Prostate gland (tissue), 2 donors: ENCODE measurements at regions not wholly inside any gene's neighbourhood (a gene's known extent, or its start where the extent isn't known, plus 50 kb on each side); places are given as distances from the start of the nearest gene placed in this dataset.

Experiments
- CTCF ChIP-seq, 4 experiments: fragments of 200-600 bp in 2 of 4; fragments of 450-650 bp in 2 of 4; sonication (generic) in 2 of 4; IDR thresholded peaks; 1 replicate in 3 of 4; 2 replicates in 1 of 4; pipeline ENCODE4 v1.5.1; 2016 to 2019; ENCODE audit warnings: antibody characterized with exemption in 4 of 4, mild to moderate bottlenecking in 2 of 4, moderate library complexity in 2 of 4
- POLR2A ChIP-seq: fragments of 450-650 bp; IDR thresholded peaks from one replicate; pipeline ENCODE4 v1.6.1; 2016; ENCODE audit warnings: antibody characterized with exemption, mild to moderate bottlenecking
- POLR2AphosphoS5 ChIP-seq: sonication (generic); formaldehyde crosslinking; IDR thresholded peaks from one replicate; pipeline ENCODE4 v1.6.1; 2017; ENCODE audit warnings: antibody characterized with exemption

- TF ChIP-seq CTCF (IDR thresholded peaks at IDR 0.05) (no peak), POLR2A (no peak), POLR2AphosphoS5 (no peak)
These were observed 317.0 kb downstream of the TMEM161B start for GRCh38 chr5:87951661-87952060.
